ENCODE measurements at regions not wholly inside any gene's neighbourhood (a gene's known extent, or its start where the extent isn't known, plus 50 kb on each side); places are given as distances from the start of the nearest gene placed in this dataset.

DNA sequence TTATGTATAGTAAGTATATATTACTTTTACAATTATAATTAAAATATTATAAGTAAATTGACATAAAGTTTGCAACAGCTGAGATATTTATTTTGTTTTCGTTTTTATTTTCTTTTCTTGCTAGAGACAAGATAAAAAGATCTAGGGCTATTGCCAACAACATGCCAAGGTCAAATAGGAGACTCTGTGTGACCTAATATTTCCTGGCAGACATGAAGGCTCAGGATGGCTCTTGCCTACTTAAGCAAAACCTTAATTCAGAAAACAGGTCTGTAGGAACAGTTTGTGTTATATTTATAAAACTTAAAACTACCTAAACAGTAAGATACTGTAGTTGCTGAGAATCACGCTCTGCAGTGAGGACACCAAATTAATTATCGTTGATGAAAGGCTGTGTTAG lies 145.2 kb downstream of the RFC3 start:
- TF ChIP-seq, protein P1, sequence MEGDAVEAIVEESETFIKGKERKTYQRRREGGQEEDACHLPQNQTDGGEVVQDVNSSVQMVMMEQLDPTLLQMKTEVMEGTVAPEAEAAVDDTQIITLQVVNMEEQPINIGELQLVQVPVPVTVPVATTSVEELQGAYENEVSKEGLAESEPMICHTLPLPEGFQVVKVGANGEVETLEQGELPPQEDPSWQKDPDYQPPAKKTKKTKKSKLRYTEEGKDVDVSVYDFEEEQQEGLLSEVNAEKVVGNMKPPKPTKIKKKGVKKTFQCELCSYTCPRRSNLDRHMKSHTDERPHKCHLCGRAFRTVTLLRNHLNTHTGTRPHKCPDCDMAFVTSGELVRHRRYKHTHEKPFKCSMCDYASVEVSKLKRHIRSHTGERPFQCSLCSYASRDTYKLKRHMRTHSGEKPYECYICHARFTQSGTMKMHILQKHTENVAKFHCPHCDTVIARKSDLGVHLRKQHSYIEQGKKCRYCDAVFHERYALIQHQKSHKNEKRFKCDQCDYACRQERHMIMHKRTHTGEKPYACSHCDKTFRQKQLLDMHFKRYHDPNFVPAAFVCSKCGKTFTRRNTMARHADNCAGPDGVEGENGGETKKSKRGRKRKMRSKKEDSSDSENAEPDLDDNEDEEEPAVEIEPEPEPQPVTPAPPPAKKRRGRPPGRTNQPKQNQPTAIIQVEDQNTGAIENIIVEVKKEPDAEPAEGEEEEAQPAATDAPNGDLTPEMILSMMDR (IDR thresholded peaks at IDR 0.05), result no peak
- TF ChIP-seq POLR2A (IDR thresholded peaks at IDR 0.05) (no peak), POLR2AphosphoS5 (IDR thresholded peaks at IDR 0.05) (no peak), EP300 (IDR thresholded peaks at IDR 0.05) (no peak)

Measured in gastroesophageal sphincter (tissue), 3 donors.